Glutamatergic neuron (in vitro differentiated cells): ENCODE measurements at regions not wholly inside any gene's neighbourhood (a gene's known extent, or its start where the extent isn't known, plus 50 kb on each side); places are given as distances from the start of the nearest gene placed in this dataset.

Experiments used
- DNase-seq: peaks from one replicate; pipeline ENCODE4 v3.0.0; 2022
- H3K27ac Mint-ChIP-seq: one replicate; pipeline ENCODE4 v1.8.0; 2020; ENCODE audit warnings: mild to moderate bottlenecking, mixed read lengths, inconsistent platforms; ENCODE audit not compliant: unreplicated experiment
- H3K27me3 Mint-ChIP-seq: one replicate; pipeline ENCODE4 v1.8.0; 2020; ENCODE audit warnings: mild to moderate bottlenecking, moderate library complexity, mixed read lengths, inconsistent platforms; ENCODE audit not compliant: unreplicated experiment
- H3K36me3 Mint-ChIP-seq: one replicate; pipeline ENCODE4 v1.8.0; 2020; ENCODE audit warnings: mild to moderate bottlenecking, mixed read lengths, inconsistent platforms; ENCODE audit not compliant: unreplicated experiment
- H3K4me1 Mint-ChIP-seq: one replicate; pipeline ENCODE4 v1.8.0; 2020; ENCODE audit warnings: mild to moderate bottlenecking, low read depth, mixed read lengths, inconsistent platforms; ENCODE audit not compliant: unreplicated experiment
- H3K4me3 Mint-ChIP-seq: one replicate; pipeline ENCODE4 v1.8.0; 2020; ENCODE audit warnings: mild to moderate bottlenecking, mixed read lengths, inconsistent platforms; ENCODE audit not compliant: unreplicated experiment
- H3K9me3 Mint-ChIP-seq: one replicate; pipeline ENCODE4 v1.8.0; 2020; ENCODE audit warnings: mild to moderate bottlenecking, moderate library complexity, mixed read lengths, inconsistent platforms; ENCODE audit not compliant: unreplicated experiment
- CTCF ChIP-seq: fragments of 200-600 bp; sonication (generic); IDR thresholded peaks from one replicate; pipeline ENCODE4 v1.5.0; 2021; ENCODE audit not compliant: partially characterized antibody, unreplicated experiment

DNA sequence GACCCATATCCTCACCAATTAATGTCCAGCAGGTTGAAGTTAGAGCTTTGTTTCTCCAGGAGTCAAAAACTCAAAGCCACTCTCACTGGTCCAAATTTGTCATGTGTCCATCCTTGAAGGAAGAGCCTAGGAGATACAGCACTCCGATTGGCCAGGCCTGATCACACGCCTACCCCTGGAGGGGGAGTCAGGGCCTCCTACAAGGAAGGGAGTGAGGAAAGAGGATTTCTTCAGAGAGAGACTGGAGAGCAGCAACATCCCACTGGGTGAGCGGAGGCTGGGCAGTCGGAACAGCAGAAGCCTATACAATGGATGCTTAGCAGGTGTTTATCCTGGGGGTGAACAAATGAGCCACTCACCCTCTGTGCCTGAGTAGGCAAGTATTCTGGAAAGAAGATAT is 113.9 kb downstream of the TRIM29 start:
- no peaks in the 10 kb centered on the region for H3K9me3 Mint-ChIP-seq
- no peak for TF ChIP-seq CTCF
- H3K27me3 Mint-ChIP-seq: peaks cover 6% of the 10 kb centered on the region
- H3K4me1 Mint-ChIP-seq: peaks cover 2% of the 10 kb centered on the region
- no peak overlapping the region for H3K27ac Mint-ChIP-seq
- H3K4me3 Mint-ChIP-seq: no peak overlapping the region
- DNase-seq: no peak
- peaks cover 6% of the 10 kb centered on the region for H3K36me3 Mint-ChIP-seq

- DNase-seq: no peak
- Mint-ChIP-seq H3K9me3 (no peaks in the 10 kb centered on the region), H3K36me3 (peaks cover 6% of the 10 kb centered on the region), H3K4me1 (peaks cover 2% of the 10 kb centered on the region), H3K4me3 (no peak overlapping the region), H3K27me3 (peaks cover 5% of the 10 kb centered on the region), H3K27ac (no peak overlapping the region)
- TF ChIP-seq CTCF: no peak
These were observed 114.4 kb downstream of the TRIM29 start for GRCh38 chr11:120023551-120023950.

DNA sequence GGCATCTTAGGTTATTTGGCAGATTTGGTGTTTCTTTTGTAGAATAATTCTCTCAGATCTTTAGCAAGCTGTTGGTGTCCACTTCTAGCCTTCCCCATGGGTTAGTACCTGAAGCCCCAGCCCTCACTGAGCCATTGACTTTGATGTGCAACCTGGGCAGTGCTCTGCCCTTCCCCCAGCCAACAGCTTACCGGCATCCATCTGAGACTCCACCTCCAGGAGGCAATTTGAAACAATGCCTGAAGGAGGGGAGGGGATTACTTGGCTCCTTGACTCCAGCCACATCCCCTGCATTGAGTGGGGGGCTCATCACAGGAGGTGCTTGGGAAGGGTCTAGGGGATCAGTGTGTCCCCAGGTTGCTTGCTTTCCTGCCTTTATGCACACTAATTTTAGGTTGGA is 114.8 kb downstream of the TRIM29 start:
- H3K27me3 Mint-ChIP-seq: peaks cover 4% of the 10 kb centered on the region
- TF ChIP-seq CTCF: no peak
- no peak overlapping the region for H3K4me3 Mint-ChIP-seq
- no peak overlapping the region for H3K27ac Mint-ChIP-seq
- H3K36me3 Mint-ChIP-seq: peaks cover 6% of the 10 kb centered on the region
- no peaks in the 10 kb centered on the region for H3K9me3 Mint-ChIP-seq
- DNase-seq: no peak
- H3K4me1 Mint-ChIP-seq: peaks cover 2% of the 10 kb centered on the region

DNA sequence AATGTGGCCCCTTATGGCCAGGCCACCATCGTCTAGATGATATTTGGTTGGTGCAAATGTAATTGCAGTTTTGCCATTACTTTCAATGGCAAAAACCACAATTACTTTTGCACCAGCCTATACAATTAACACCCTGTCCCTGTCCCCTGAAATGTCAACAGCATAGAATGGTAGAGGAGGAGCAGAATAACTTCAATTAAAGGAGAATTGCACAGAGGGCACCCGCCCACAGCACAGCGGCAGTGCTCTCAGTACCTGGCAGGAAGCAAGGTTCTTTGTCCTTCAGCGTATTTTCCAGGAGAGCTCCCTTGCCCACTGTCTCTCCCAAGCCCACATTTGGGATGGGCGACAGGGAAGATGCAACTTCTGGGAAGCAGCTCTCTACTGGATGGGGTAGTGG is 115.3 kb downstream of the TRIM29 start:
- TF ChIP-seq CTCF: no peak
- DNase-seq: no peak
- H3K4me3 Mint-ChIP-seq: no peak overlapping the region
- H3K36me3 Mint-ChIP-seq: peaks cover 6% of the 10 kb centered on the region
- peaks cover 3% of the 10 kb centered on the region for H3K4me1 Mint-ChIP-seq
- H3K27me3 Mint-ChIP-seq: peaks cover 4% of the 10 kb centered on the region
- no peaks in the 10 kb centered on the region for H3K9me3 Mint-ChIP-seq
- no peak overlapping the region for H3K27ac Mint-ChIP-seq

DNA sequence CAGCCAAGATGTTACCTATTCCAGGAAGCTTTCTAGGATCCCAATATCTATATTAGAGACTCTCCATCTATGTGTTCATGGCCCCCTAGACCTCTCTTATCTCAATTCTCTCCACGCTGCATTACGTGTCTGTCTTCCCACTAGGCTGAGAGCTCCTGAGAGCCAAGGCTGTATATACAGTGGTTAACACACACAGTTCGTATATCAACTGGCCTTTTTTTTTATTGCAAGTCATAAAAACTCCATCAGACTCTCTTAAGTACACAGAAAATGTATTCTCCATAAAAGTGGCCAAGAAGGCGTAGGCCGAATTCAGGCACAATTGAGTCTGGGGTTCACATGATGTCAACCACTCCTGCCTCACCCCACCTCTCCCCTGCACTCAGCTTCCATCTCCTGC is 115.9 kb downstream of the TRIM29 start:
- no peak overlapping the region for H3K4me3 Mint-ChIP-seq
- no peak for TF ChIP-seq CTCF
- H3K9me3 Mint-ChIP-seq: peaks cover 3% of the 10 kb centered on the region
- H3K27me3 Mint-ChIP-seq: peaks cover 7% of the 10 kb centered on the region
- H3K36me3 Mint-ChIP-seq: peaks cover 1% of the 10 kb centered on the region
- H3K4me1 Mint-ChIP-seq: peaks cover 8% of the 10 kb centered on the region
- no peak overlapping the region for H3K27ac Mint-ChIP-seq
- DNase-seq: no peak
